ENCODE measurements at regions not wholly inside any gene's neighbourhood (a gene's known extent, or its start where the extent isn't known, plus 50 kb on each side); places are given as distances from the start of the nearest gene placed in this dataset.

DNA sequence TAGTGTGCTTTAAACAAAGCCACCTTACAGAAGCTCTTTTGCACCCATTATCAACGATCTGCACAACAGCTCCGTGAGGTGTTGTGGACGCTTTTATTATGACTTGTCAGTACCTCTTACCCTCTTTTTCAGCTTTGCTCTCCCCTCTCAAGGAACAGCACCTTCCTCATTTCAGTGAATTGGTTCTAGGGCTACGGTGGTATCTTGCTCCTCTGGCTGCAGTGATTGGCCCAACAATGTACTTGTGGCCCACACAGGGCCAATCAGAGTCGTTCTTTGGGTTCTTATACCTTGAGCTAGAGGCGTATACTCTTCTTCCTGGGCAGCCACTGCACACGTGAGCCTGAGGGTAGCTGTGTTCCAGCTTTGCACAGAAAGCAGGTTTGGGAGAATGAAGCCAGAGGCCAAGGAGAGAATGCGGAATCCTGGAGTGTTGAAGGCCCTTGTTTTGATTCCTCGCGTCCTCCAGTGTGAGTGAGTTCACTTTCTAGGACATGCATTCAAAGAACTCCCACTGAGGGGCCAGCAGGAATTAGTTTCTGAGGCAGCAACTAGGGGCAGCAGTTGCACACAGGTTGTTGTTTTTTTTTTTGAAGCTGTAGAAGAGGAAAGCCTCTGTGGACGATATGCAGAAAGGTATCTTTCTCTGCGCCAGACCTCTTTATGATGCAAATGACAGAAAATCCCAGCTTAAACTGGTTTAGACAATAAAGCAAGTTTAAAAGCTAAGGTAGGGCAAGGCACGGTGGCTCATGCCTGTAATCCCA is 49.8 kb upstream of the PDZD8 start:
- no peak for DNase-seq (ENCODE audit: low read depth)

Data from GM04504 (cell line).